Vagina (tissue), 2 donors: ENCODE measurements at regions not wholly inside any gene's neighbourhood (a gene's known extent, or its start where the extent isn't known, plus 50 kb on each side); places are given as distances from the start of the nearest gene placed in this dataset.

ENCODE experiments used
- POLR2A ChIP-seq, 2 donors: fragments of 450-650 bp; IDR thresholded peaks; one replicate each; pipeline ENCODE4 v1.6.1; 2017; ENCODE audit warnings: antibody characterized with exemption in 2 of 2, mild to moderate bottlenecking in 2 of 2, moderate library complexity in 2 of 2
- POLR2AphosphoS5 ChIP-seq, 2 donors: sonication (generic); formaldehyde crosslinking; IDR thresholded peaks; one replicate each; pipeline ENCODE4 v1.9.0; 2017; ENCODE audit warnings: antibody characterized with exemption in 2 of 2, mild to moderate bottlenecking in 2 of 2, low read depth in 1 of 2; ENCODE audit not compliant: insufficient read depth in 1 of 2
- TF ChIP-seq, protein P1 (sequence below), 3 experiments: fragments of 450-650 bp in 2 of 3; fragments of 200-600 bp in 1 of 3; sonication (generic) in 1 of 3; IDR thresholded peaks; one replicate each; pipeline ENCODE4 v1.5.1; 2017 to 2019; ENCODE audit warnings: antibody characterized with exemption in 3 of 3, mild to moderate bottlenecking in 2 of 3, moderate library complexity in 2 of 3

- TF ChIP-seq, protein P1, sequence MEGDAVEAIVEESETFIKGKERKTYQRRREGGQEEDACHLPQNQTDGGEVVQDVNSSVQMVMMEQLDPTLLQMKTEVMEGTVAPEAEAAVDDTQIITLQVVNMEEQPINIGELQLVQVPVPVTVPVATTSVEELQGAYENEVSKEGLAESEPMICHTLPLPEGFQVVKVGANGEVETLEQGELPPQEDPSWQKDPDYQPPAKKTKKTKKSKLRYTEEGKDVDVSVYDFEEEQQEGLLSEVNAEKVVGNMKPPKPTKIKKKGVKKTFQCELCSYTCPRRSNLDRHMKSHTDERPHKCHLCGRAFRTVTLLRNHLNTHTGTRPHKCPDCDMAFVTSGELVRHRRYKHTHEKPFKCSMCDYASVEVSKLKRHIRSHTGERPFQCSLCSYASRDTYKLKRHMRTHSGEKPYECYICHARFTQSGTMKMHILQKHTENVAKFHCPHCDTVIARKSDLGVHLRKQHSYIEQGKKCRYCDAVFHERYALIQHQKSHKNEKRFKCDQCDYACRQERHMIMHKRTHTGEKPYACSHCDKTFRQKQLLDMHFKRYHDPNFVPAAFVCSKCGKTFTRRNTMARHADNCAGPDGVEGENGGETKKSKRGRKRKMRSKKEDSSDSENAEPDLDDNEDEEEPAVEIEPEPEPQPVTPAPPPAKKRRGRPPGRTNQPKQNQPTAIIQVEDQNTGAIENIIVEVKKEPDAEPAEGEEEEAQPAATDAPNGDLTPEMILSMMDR (IDR thresholded peaks at IDR 0.05) = no peak
- TF ChIP-seq POLR2AphosphoS5 (IDR thresholded peaks at IDR 0.05; ENCODE audit: insufficient read depth in 1 of 2, low read depth in 1 of 2) = no peak
- no peak for TF ChIP-seq POLR2A (IDR thresholded peaks at IDR 0.05)
Measured at GRCh38 chr9:106643211-106643930, 219.6 kb upstream of the ZNF462 start.
